H1 (cell line): ENCODE measurements at regions not wholly inside any gene's neighbourhood (a gene's known extent, or its start where the extent isn't known, plus 50 kb on each side); places are given as distances from the start of the nearest gene placed in this dataset.
"Not testable (repeated sequence)": the region's sequence is repeated elsewhere in the genome, so short reads cannot be mapped to it uniquely, and the experiment has no call there.

Experiments used
- CTCF ChIA-PET: fragments of 300-600 bp; sonication (Branson Sonifier 250); formaldehyde crosslinking; loops from one replicate; lab custom pipeline; 2021; ENCODE audit not compliant: partially characterized antibody; lab: Charles Lee
- POLR2A ChIA-PET: fragments of 300-600 bp; sonication (Branson Sonifier 250); formaldehyde crosslinking; loops from one replicate; lab custom pipeline; 2021; ENCODE audit warnings: inconsistent platforms; ENCODE audit not compliant: partially characterized antibody; lab: Charles Lee
- DNase-seq, 2 experiments: peaks; one replicate each; pipeline versions ENCODE4 v3.0.0 to v3.0.0-alpha.2; 2010 to 2022; ENCODE audit warnings: low spot score in 2 of 2, low read depth in 1 of 2, mixed read lengths in 1 of 2
- FAIRE-seq: peaks from 2 replicates; lab custom pipeline; 2011; peaks lifted over from hg19 to GRCh38; lab: Jason Lieb, UNC
- H2AFZ ChIP-seq: 2 replicates; pipeline ENCODE4 v1.8.1; 2012; ENCODE audit warnings: low read length, inconsistent platforms
- H2AK5ac ChIP-seq: 2 replicates; pipeline ENCODE4 v1.6.1; 2013; ENCODE audit warnings: low read depth, low read length
- H2BK120ac ChIP-seq: replicated peaks from 2 replicates; pipeline ENCODE3; 2013; ENCODE audit warnings: low read depth, low read length, inconsistent platforms
- H2BK12ac ChIP-seq: 2 replicates; pipeline ENCODE4 v1.6.1; 2013; ENCODE audit warnings: low read depth, low read length
- H2BK15ac ChIP-seq: 2 replicates; pipeline ENCODE4 v1.6.1; 2013; ENCODE audit warnings: low read length
- H2BK20ac ChIP-seq: 2 replicates; pipeline ENCODE4 v1.6.1; 2013; ENCODE audit warnings: low read length
- H2BK5ac ChIP-seq: 2 replicates; pipeline ENCODE4 v1.6.1; 2013; ENCODE audit warnings: low read depth, low read length
- H3K14ac ChIP-seq: 2 replicates; pipeline ENCODE4 v1.6.1; 2013; ENCODE audit warnings: inconsistent platforms; ENCODE audit not compliant: insufficient read length
- H3K18ac ChIP-seq: 2 replicates; pipeline ENCODE4 v1.6.1; 2013; ENCODE audit warnings: low read length; ENCODE audit errors: extremely low read depth
- H3K23ac ChIP-seq: 2 replicates; pipeline ENCODE4 v1.6.1; 2013; ENCODE audit warnings: inconsistent platforms; ENCODE audit not compliant: insufficient read length
- H3K23me2 ChIP-seq: 2 replicates; pipeline ENCODE4 v1.6.1; 2013; ENCODE audit warnings: low read depth, low read length
- H3K27ac ChIP-seq: 2 replicates; pipeline ENCODE4 v1.6.1; 2011; ENCODE audit warnings: low read depth, low read length, inconsistent platforms
- H3K27me3 ChIP-seq, 4 experiments: replicated peaks in 1 of 4; 1 replicate in 1 of 4; 2 replicates in 3 of 4; pipeline versions ENCODE4 v1.6.1 to v1.8.1; 2011 to 2013; ENCODE audit warnings: low read length in 3 of 4, mild to moderate bottlenecking in 3 of 4, inconsistent platforms in 2 of 4, mixed read lengths in 2 of 4, moderate library complexity in 1 of 4; ENCODE audit not compliant: control insufficient read depth in 3 of 4, insufficient read depth in 3 of 4; ENCODE audit errors: extremely low read depth in 1 of 4
- H3K36me3 ChIP-seq, 4 experiments: 2 replicates each; pipeline versions ENCODE4 v1.6.1 to v1.8.1; 2011 to 2013; ENCODE audit warnings: mild to moderate bottlenecking in 4 of 4, low read length in 3 of 4, moderate library complexity in 2 of 4, control low read depth in 1 of 4, inconsistent platforms in 1 of 4; ENCODE audit not compliant: insufficient read depth in 4 of 4, control insufficient read depth in 2 of 4
- H3K4ac ChIP-seq: replicated peaks from 2 replicates; pipeline ENCODE3; 2013; ENCODE audit warnings: low read length, low read depth, mixed read lengths, inconsistent platforms; ENCODE audit not compliant: insufficient read length
- H3K4me1 ChIP-seq, 4 experiments: replicated peaks in 1 of 4; 1 replicate in 1 of 4; 2 replicates in 3 of 4; pipeline versions ENCODE4 v1.6.1 to v1.8.1; 2011 to 2013; ENCODE audit warnings: low read length in 3 of 4, inconsistent platforms in 2 of 4, mixed read lengths in 1 of 4; ENCODE audit not compliant: insufficient read depth in 4 of 4, control insufficient read depth in 3 of 4
- H3K4me2 ChIP-seq, 2 experiments: 2 replicates each; pipeline versions ENCODE4 v1.6.1 to v1.8.1; 2011 to 2013; ENCODE audit warnings: low read depth in 2 of 2, low read length in 2 of 2, control low read depth in 1 of 2, inconsistent platforms in 1 of 2, mild to moderate bottlenecking in 1 of 2; ENCODE audit not compliant: insufficient read depth in 1 of 2
- H3K4me3 ChIP-seq, 4 experiments: fragments of 200-600, 300-600 bp in 1 of 4; sonication (generic), shearing (Covaris generic), sonication (Bioruptor Twin) in 1 of 4; 2 replicates each; pipeline versions ENCODE4 v1.5.1 to v1.8.1; 2011 to 2016; ENCODE audit warnings: low read length in 4 of 4, low read depth in 3 of 4, control low read depth in 2 of 4, inconsistent platforms in 2 of 4, mild to moderate bottlenecking in 2 of 4, mixed read lengths in 1 of 4, moderate library complexity in 1 of 4; ENCODE audit not compliant: insufficient read depth in 2 of 4; ENCODE audit errors: extremely low read depth in 1 of 4
- H3K56ac ChIP-seq: replicated peaks from 2 replicates; pipeline ENCODE3; 2013; ENCODE audit warnings: low read depth, mild to moderate bottlenecking, mixed read lengths, low read length, inconsistent platforms; ENCODE audit not compliant: insufficient read length
- H3K79me1 ChIP-seq: 2 replicates; pipeline ENCODE4 v1.6.1; 2013; ENCODE audit warnings: low read depth, low read length, control low read depth
- H3K79me2 ChIP-seq, 2 experiments: 2 replicates each; pipeline versions ENCODE4 v1.6.1 to v1.8.1; 2012 to 2013; ENCODE audit warnings: low read length in 2 of 2, mild to moderate bottlenecking in 2 of 2, inconsistent platforms in 1 of 2; ENCODE audit not compliant: insufficient read depth in 2 of 2, control insufficient read depth in 1 of 2
- H3K9ac ChIP-seq, 4 experiments: replicated peaks in 1 of 4; 1 replicate in 1 of 4; 2 replicates in 3 of 4; pipeline versions ENCODE4 v1.6.1 to v1.8.1; 2011 to 2013; ENCODE audit warnings: low read depth in 3 of 4, low read length in 3 of 4, control low read depth in 2 of 4, mild to moderate bottlenecking in 2 of 4, moderate library complexity in 2 of 4, inconsistent platforms in 1 of 4; ENCODE audit errors: extremely low read depth in 1 of 4
- H3K9me3 ChIP-seq, 2 experiments: 2 replicates each; pipeline versions ENCODE4 v1.6.1 to v1.8.1; 2012 to 2013; ENCODE audit warnings: mild to moderate bottlenecking in 2 of 2, moderate library complexity in 2 of 2, control low read depth in 1 of 2, inconsistent platforms in 1 of 2, low read depth in 1 of 2, low read length in 1 of 2, mixed read lengths in 1 of 2; ENCODE audit not compliant: insufficient read depth in 2 of 2
- H4K20me1 ChIP-seq, 2 experiments: replicated peaks in 1 of 2; 2 replicates each; pipeline versions ENCODE3 to v1.8.1; 2011 to 2013; ENCODE audit warnings: inconsistent platforms in 2 of 2, low read length in 2 of 2, mild to moderate bottlenecking in 1 of 2; ENCODE audit not compliant: insufficient read depth in 2 of 2, control insufficient read depth in 1 of 2
- H4K5ac ChIP-seq: 2 replicates; pipeline ENCODE4 v1.6.1; 2013; ENCODE audit warnings: low read length, low read depth, mixed read lengths, inconsistent platforms; ENCODE audit not compliant: insufficient read length
- H4K8ac ChIP-seq: 2 replicates; pipeline ENCODE4 v1.8.0; 2013; ENCODE audit warnings: mild to moderate bottlenecking, moderate library complexity, low read length, inconsistent platforms; ENCODE audit not compliant: insufficient read depth; ENCODE audit errors: extremely low read depth
- H4K91ac ChIP-seq: replicated peaks from 2 replicates; pipeline ENCODE3; 2013; ENCODE audit warnings: low read length, mixed read lengths, inconsistent platforms; ENCODE audit not compliant: insufficient read length
- WGBS, 2 experiments: shearing (Covaris generic) in 1 of 2; methylation state at CpG; one replicate each; pipeline versions ENCODE4 v1.1.6 to v1.1.7; 2013 to 2015; ENCODE audit warnings: low lambda C conversion rate in 2 of 2, mixed read lengths in 2 of 2, inconsistent platforms in 1 of 2, low coverage in 1 of 2, missing lambda C conversion rate in 1 of 2; ENCODE audit not compliant: insufficient replicate concordance in 2 of 2, insufficient coverage in 1 of 2, insufficient read length in 1 of 2; ENCODE audit errors: extremely low coverage in 1 of 2, missing lambda C conversion rate in 1 of 2; 5-methylcytosine and 5-hydroxymethylcytosine counted together

DNA sequence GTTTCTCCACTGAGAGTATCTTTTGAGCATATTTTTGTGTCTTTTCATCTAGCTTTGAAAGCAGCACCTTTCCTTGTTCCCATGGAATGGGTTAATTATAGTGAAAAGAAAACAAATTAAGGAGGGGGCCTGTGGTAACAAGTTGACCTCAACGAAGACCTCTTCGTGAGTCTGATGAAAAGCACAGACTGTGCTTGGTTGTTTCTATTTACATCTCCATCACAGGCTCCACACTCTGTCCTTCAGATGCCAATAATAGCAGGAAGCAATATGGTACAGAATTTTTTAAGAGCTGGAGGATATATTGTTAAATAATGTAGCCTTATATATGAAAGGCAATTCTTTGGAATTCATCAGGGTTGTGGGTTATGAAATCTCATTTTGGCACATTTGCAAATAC is 366.7 kb upstream of the OR4C13 start:
- H3K4me1 ChIP-seq, H2AK5ac ChIP-seq, H3K27ac ChIP-seq, H3K4me2 ChIP-seq, H2BK12ac ChIP-seq, H4K20me1 ChIP-seq, H3K9ac ChIP-seq, H2BK20ac ChIP-seq, H2BK5ac ChIP-seq, H3K23ac ChIP-seq, H2AFZ ChIP-seq, H3K4me3 ChIP-seq, DNase-seq, FAIRE-seq, H3K27me3 ChIP-seq, H4K5ac ChIP-seq, H3K36me3 ChIP-seq, CTCF ChIA-PET, H3K79me2 ChIP-seq, H3K79me1 ChIP-seq, H3K4ac ChIP-seq, H2BK120ac ChIP-seq, H4K8ac ChIP-seq, H3K14ac ChIP-seq, H3K56ac ChIP-seq, H2BK15ac ChIP-seq, H3K23me2 ChIP-seq, H3K9me3 ChIP-seq, H4K91ac ChIP-seq, H3K18ac ChIP-seq, POLR2A ChIA-PET: not testable (repeated sequence)
- 43% methylated on average over 2 of the region's 2 CpGs; no CpG with 5 or more reads in 1 of the 2 experiments for WGBS, 2 experiments

DNA sequence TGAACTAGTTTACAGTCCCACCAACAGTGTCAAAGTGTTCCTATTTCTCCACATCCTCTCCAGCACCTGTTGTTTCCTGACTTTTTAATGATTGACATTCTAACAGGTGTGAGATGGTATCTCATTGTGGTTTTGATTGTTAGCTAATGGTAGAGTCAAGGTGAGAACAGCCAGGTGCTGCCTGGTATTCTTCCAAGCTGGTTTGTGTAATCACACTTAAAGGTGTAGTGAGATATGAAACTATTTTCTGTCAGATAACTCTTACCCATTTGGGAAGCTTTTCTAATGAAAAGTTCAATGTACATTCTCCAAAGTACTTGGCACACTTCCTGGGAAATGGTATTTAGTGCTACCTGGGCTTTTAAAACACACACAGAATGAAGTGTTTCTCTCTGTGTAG is 343.3 kb upstream of the OR4C13 start:
- H4K20me1 ChIP-seq, H2BK15ac ChIP-seq, H2AFZ ChIP-seq, H4K91ac ChIP-seq, H2BK120ac ChIP-seq, H2BK20ac ChIP-seq, H3K36me3 ChIP-seq, H3K23ac ChIP-seq, POLR2A ChIA-PET, H3K4me1 ChIP-seq, H3K27me3 ChIP-seq, H3K18ac ChIP-seq, H2BK12ac ChIP-seq, H2BK5ac ChIP-seq, DNase-seq, H3K79me1 ChIP-seq, H3K4me3 ChIP-seq, H3K23me2 ChIP-seq, H4K5ac ChIP-seq, H3K4ac ChIP-seq, FAIRE-seq, CTCF ChIA-PET, H3K9ac ChIP-seq, H2AK5ac ChIP-seq, H3K79me2 ChIP-seq, H4K8ac ChIP-seq, H3K4me2 ChIP-seq, H3K56ac ChIP-seq, H3K27ac ChIP-seq, H3K14ac ChIP-seq: not testable (repeated sequence)
- H3K9me3 ChIP-seq, result peaks cover 30 to 35% of the 10 kb centered on the region in 2 experiments; a peak in 3 of 4 replicates
